ENCODE measurements at regions not wholly inside any gene's neighbourhood (a gene's known extent, or its start where the extent isn't known, plus 50 kb on each side); places are given as distances from the start of the nearest gene placed in this dataset.
"Not testable (repeated sequence)": the region's sequence is repeated elsewhere in the genome, so short reads cannot be mapped to it uniquely, and the experiment has no call there.

DNA sequence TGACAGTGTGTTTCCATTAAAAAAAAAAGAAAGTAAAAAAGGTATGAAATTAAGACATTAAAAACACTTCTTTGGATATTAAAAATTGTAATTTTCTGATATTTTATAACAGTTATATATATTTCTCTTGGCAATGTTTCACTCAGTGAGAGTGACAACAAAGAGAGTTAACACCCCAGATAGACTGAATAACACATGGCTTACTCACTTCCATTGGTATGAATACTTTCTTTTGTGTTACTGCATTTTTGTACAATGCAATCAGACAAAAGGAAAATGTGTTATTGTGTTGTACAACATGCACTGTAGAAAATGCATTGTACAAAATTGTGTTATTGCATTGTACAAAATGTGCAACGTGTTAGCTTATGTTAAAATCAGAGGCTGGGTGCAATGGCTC, 676.6 kb upstream of the AMELY start:
- DNase-seq (ENCODE audit: extremely low spot score); POLR2A ChIA-PET; CTCF ChIA-PET: not testable (repeated sequence)

DNA sequence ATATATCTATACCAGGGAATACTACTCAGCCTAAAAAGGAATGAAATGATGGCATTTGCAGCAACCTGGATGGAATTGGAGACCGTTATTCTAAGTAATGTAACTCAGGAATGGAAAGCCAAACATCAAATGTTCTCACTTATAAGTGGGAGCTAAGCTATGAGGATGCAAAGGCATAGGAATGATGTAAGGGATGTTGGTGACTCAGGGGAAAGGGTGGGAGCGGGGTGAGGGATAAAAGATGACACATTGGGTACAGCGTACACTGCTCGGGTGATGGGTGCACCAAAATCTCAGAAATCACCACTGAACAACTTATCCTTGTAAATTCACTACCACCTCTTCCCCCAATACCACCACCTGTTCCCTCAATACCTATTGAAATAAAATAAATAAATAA, 651.0 kb upstream of the AMELY start:
- DNase-seq (ENCODE audit: extremely low spot score), result no peak
- ChIA-PET CTCF (no interaction called here), POLR2A (no interaction called here)
- TF ChIP-seq, protein P1, sequence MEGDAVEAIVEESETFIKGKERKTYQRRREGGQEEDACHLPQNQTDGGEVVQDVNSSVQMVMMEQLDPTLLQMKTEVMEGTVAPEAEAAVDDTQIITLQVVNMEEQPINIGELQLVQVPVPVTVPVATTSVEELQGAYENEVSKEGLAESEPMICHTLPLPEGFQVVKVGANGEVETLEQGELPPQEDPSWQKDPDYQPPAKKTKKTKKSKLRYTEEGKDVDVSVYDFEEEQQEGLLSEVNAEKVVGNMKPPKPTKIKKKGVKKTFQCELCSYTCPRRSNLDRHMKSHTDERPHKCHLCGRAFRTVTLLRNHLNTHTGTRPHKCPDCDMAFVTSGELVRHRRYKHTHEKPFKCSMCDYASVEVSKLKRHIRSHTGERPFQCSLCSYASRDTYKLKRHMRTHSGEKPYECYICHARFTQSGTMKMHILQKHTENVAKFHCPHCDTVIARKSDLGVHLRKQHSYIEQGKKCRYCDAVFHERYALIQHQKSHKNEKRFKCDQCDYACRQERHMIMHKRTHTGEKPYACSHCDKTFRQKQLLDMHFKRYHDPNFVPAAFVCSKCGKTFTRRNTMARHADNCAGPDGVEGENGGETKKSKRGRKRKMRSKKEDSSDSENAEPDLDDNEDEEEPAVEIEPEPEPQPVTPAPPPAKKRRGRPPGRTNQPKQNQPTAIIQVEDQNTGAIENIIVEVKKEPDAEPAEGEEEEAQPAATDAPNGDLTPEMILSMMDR (IDR thresholded peaks at IDR 0.05; ENCODE audit: control extremely low read depth, extremely low read depth, low read depth, missing control alignments), result no peak

DNA sequence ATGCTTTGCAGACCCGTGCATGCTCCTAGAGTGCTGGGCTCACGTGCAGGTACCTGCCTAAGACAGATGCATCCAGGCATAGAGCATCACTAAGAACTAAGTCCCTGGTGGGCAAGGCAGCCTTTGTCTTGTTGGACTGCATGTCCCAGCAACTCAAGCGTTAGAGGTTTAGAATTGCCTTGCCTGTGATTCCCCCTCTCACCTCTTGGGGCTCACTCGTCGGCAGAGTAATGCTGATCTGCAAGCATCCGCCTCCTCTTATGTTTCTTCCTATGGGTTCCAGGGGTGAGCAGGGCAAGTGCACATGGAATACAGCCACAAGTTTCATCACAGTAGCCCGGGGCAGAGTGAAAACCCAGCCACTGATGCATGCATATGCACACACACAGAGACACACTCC, 646.1 kb upstream of the AMELY start:
- CTCF ChIA-PET, result no interaction called here
- POLR2A ChIA-PET, result no interaction called here
- TF ChIP-seq, protein P1 (IDR thresholded peaks at IDR 0.05; ENCODE audit: control extremely low read depth, extremely low read depth, low read depth, missing control alignments), result no peak
- DNase-seq (ENCODE audit: extremely low spot score), result no peak

DNA sequence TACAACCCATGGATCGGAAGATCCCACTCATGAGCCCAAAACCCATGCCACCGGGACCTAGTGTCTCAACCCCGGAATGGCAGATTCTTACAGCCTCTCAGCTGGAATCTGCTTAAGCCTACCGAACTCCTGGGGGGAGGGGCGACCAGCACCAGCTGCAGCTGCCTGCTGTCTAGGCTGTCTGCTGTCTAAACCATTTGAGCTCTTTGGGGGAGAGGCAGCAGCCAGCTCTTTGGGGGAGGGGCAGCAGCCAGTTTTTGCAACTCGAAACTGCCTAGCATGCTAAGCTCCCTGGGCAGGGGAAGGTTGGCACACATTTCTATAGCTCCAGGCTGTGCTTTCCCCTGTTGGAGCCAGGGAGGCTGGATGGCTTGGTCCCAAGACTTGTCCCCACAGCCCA, 643.5 kb upstream of the AMELY start:
- DNase-seq (ENCODE audit: extremely low spot score), result no peak
- POLR2A ChIA-PET, result no interaction called here
- CTCF ChIA-PET, result no interaction called here
- TF ChIP-seq, protein P1 (IDR thresholded peaks at IDR 0.05; ENCODE audit: control extremely low read depth, extremely low read depth, low read depth, missing control alignments), result no peak

DNA sequence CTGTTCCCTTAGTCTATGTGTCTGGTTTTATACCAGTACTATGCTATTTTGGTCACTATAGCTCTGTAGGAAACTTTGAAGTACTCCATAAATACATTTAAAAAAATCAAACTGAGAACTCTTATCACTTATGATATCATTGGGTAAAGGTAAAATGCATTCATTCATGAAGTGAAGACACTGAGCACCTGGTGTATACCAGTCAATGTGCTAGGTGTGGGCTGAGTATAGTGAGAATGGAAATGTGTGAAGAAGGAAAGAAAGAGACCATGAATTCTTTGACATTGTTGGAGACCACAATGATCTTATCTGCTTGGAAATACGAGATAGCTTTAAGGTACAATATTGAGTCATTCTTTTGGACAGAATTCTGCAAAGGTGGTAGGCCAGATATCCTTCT, 633.5 kb upstream of the AMELY start:
- no peak for DNase-seq (ENCODE audit: extremely low spot score)
- POLR2A ChIA-PET, result no interaction called here
- CTCF ChIA-PET, result no interaction called here
- TF ChIP-seq, protein P1 (IDR thresholded peaks at IDR 0.05; ENCODE audit: control extremely low read depth, extremely low read depth, low read depth, missing control alignments), result no peak

DNA sequence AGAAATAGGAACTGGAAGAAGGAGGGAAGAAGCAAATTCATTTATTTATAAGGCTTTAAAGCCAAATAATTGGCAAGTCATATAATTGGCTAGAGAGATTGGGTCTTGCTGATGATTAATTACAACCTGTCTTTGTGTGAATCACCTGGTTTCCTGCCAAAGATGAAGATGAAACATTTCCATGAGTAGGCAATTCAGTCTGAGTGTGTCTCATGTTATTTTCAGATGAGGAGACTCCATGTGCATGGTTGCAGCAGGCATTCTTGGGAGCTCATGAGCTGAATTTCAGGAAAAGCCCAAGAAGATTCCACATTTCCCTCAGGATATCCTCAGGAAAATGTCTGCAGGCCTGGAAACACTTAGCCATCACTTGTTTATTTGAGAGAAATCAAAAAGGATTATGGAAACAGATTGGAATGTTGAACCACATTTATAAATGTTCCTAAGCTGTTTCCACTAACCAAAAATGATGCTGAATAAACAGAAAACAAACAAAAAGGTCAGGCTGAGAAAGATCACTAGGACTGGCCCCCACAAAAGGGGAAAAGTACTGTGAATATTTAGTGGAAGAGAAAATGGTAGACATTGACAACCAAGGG, 632.7 kb upstream of the AMELY start:
- CTCF ChIA-PET, result no interaction called here
- TF ChIP-seq, protein P1 (IDR thresholded peaks at IDR 0.05; ENCODE audit: control extremely low read depth, extremely low read depth, low read depth, missing control alignments), result no peak
- POLR2A ChIA-PET, result no interaction called here
- DNase-seq (ENCODE audit: extremely low spot score), result no peak

DNA sequence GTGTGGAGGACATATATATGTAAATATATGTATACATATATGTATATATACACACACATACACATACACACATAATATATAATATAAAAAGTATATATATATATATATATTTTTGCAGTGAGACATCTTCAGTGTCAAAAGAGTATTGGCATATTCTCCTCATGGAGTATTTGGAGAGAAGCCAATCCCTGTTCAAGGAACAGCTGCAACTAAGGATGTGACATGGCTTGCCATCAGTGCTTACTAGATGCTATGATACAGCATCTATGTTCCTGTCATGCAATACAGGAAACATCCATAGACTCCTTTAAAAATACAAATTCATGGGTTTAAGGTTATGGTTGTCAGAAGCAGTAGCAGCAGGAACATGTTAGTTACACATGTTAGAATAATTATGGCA, 632.0 kb upstream of the AMELY start:
- ChIA-PET POLR2A (no interaction called here), CTCF (no interaction called here)
- DNase-seq (ENCODE audit: extremely low spot score), result no peak
- TF ChIP-seq, protein P1 (IDR thresholded peaks at IDR 0.05; ENCODE audit: control extremely low read depth, extremely low read depth, low read depth, missing control alignments), result no peak

Measured in GM10248 (cell line).